HG03064 (cell line): ENCODE measurements at regions not wholly inside any gene's neighbourhood (a gene's known extent, or its start where the extent isn't known, plus 50 kb on each side); places are given as distances from the start of the nearest gene placed in this dataset.
A peak's percentile ranks its signal among the peaks of the same experiment; 100 is the strongest.
"Not testable (repeated sequence)": the region's sequence is repeated elsewhere in the genome, so short reads cannot be mapped to it uniquely, and the experiment has no call there.

ENCODE experiments used
- ATAC-seq: cut with Tn5 transposase; IDR thresholded peaks from one replicate; pipeline ENCODE4 v1.9.1; 2021; ENCODE audit warnings: low read depth; ENCODE audit not compliant: unreplicated experiment

DNA sequence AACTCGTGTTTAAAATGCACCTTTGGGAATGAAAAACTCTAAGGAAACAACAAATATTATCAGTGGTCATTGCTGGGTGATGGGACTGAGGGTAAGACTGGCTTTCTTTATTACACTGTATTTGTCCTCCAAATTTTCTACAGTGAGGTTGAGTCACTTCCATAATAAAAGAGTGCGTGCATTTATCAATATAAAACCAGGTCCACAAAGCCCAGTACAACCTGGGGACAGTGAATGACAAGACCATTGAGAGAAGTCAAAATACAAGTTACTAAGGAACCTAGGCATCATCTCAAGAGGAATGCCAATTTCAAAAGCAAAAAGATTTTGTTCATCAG lies 76.4 kb downstream of the MAGED4 start:
- ATAC-seq: no peak

DNA sequence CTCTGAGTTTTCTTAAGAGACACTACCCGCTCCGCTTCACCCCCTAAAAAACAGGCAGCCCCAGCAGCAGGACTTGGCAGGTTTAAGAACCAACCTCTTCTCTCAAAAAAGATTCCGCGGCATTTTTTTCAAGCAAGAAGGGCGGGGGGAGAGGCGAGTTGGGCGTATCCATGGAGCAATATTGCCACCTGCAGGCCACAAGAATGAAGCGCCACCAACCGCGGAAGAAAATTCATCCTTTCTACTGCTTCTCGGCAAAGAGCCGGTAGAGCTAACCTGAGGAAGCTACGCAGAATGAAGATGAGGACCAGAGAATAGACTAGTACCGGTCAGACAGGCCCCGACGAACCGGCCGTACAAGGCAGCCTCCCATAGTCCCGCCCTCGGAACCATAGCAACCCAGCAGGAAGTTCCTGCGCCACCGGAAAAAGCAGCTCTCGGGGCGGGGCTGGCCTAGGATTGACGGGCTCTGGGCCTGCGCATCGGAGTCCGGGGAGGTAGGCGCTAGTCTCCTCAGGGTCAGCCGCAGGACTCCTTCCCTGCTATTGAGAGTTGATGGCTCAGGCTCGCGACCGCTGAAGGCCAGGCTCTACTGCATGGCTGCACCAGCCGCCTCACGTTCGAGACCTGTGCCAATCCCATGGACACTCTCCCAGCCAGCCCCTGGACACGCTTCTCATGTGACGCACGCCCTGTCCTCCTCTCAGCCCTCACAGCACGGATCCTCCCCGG lies 76.9 kb downstream of the MAGED4 start:
- peak; percentile 100 for ATAC-seq

DNA sequence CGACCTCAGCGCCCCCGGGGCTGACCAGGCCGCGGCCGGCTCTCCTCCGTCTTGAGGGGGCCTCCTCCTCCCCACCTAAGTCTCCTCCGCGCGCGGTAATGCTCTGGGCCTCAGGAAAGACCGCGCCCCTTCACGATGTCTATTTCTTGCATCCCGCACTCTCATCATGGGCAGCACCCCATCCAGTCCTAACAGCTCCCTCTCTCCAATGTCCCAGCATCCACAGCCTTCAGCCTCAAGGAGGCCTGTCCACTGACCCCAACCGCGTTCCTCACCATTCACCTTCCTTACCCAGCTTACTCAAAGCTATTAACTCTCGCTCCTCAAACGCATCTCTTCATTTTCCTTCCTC lies 77.5 kb downstream of the MAGED4 start:
- ATAC-seq: no peak

DNA sequence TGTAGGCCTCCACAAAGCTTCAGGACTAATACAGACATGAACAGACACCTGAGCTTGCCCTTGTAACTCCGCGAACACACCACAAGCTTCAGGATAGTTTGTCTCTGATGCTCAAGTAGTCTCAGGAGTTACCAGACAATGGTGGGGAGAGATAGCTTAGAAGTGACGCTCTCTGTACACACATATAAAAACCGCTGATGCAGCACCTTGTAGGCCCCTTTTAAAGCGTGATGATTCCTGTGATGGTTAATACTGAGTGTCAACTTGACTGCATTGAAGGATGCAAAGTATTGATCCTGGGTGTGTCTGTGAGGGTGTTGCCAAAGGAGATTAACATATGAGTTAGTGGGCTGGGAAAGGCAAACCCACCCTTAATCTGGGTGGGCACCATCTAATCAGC lies 78.7 kb downstream of the MAGED4 start:
- ATAC-seq: no peak

DNA sequence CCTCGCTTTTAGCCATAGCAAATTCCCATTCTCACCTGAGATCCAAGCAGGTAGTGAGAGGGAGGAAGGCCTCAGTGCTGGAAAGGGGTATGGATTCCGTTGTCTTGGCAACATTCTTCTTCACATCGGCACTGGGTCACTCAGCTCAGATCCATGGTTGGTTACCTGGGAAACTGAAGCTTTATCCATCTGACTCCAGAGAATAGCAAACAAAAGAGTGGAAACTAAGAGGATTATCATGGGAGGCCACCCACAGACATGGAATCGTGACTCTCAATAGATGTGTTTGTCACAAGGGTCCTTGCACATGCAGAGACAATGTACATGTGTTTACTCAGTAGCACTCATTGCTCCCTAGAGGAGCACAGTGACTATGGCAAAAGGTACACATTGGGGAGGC lies 81.0 kb downstream of the MAGED4 start:
- no peak for ATAC-seq

DNA sequence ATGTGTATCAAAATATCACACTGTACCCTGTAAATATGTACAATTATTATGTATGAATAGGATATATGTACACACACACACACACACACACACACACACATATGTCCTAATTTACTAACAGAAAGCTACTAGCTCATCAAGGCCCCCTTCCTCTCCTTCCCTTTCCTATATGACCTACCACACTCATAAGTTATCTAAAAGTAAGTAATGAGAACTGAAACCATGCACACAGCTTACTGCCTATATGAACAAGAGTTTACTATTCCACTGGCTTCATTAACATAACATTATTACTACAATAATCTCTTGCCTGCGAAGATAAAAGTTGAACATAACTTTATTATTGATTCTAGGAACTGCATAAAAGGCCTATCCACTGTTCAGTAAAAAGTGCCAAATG lies 83.8 kb downstream of the MAGED4 start:
- not testable (repeated sequence) for ATAC-seq

DNA sequence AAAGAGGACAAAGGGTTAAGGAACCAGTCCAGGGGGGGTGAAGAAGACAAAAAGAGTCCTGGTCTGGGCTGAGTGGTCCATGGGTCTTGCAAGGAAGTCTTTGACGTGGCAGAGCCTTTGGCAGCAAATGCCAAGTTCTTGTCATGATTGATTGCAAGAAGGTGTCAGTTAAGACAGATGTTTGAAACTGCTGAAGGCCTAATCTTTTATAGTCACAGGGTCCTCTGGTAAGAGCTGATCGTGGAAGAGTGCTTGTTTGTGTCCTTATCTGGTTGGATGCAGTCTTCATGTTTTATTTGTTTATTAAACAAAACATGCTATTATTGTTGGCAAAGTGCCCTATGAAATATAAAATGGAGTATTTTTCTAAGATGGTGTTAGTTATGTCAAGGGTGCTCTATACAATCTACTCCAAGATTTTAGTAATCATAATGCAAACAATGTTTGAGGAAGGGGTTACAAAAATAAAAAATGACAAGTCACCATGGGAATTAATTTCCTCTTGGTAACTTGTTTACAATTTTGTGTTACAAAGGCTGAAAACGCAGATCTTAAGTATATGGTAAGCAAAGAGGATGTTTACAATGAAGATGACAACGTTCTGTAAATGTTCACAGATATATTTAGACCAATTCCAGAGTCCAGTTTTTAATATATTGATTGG lies 85.9 kb downstream of the MAGED4 start:
- ATAC-seq: no peak

DNA sequence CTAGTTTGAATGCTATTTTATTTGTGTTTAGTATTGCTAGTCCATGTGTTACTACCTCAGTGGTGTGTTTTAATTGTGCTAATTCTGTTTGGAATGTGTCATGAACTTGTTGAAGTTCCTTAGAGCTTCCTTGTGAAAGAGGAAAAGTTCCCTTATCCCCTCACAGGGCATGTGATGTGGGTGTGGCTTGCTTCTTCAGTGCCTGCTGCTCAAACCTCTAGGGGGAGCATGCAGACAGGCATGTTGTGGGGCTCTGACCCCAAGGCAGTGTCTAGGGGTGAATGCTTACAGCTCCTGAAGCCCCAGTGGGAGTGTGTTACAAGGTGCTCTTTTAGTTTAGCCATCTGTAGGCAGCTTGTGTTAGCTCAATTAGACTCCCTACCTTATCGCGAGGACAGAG lies 86.5 kb downstream of the MAGED4 start:
- ATAC-seq: no peak

DNA sequence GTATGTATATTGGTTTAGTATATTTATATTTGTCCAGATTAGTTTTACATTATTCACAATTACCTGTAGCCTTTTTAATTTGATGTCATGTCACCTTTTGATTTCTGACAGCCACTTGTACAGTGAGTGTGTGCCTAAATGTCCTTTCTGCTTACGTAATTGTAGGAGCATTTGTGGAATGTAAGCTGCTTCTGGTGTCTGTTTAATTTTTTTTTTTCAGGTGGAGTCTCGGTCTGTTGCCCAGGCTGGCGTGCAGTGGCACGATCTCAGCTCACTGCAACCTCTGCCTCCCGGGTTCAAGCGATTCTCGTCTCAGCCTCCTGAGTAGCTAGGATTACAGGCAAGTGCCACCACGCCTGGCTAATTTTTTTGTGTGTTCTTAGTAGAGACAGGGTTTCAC lies 91.2 kb upstream of the XAGE2 start:
- ATAC-seq: no peak

DNA sequence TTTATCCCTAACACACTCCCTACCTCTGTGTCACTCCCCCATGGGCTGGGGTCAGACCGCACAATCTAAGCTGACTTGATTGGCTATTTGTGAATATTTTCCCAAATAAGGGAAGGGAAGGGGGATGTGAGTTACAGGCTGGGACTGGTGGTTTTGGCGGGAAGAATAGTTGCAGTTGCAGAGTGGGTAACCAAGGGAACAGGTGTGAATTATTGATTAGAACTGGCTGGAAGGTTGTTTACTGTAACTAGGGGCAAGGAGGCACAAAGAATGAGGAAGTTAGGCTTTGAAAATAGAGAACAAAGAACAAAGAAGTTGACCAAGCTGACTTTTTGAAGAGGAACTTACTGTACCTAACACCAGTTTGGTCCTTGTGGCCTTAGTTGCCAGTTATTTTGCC lies 88.0 kb upstream of the XAGE2 start:
- no peak for ATAC-seq

DNA sequence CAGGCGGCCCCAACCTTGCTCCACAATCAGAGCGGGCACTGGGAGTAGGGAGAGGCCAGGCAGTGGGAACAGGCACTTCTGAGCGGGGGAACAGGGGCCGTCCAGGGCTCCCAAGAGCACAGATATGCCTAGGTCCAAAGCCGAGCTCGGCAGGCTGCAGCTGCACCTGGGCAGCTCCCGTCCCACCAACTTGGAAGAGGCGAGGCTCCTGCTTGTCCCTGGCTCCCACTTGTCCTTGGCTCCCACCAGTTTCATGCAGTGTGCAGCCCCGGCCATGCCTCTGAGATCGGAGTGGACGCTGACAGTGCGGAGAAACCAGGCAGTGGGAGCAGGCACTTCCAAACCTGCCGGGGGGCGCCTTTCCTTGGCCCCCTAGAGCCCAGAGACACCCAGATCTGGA lies 84.0 kb upstream of the XAGE2 start:
- ATAC-seq: no peak

DNA sequence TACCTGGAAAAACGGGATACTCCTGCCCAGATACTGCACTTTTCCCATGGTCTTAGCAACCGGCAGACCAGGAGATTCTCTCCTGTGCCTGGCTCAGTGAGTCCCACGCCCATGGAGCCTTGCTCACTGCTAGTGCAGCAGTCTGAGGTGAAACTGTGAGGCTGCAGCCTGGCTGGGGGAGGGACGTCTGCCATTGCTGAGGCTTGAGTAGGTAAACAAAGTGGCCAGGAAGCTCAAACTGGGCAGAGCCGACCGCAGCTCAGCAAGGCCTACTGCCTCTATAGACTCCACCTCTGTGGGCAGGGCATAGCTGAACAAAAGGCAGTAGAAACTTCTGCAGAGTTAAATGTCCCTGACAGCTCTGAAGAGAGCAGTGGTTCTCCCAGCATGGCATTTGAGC lies 69.9 kb upstream of the XAGE2 start:
- not testable (repeated sequence) for ATAC-seq

DNA sequence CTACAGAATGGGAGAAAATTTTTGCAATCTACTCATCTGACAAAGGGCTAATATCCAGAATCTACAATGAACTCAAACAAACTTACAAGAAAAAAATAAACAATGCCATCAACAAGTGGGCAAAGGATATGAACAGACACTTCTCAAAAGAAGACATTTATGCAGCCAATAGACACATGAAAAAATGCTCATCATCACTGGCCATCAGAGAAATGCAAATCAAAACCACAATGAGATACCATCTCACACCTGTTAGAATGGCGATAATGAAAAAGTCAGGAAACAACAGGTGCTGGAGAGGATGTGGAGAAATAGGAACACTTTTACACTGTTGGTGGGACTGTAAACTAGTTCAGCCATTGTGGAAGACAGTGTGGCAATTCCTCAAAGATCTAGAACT lies 60.3 kb upstream of the XAGE2 start:
- not testable (repeated sequence) for ATAC-seq
